SK-N-SH (cell line): ENCODE measurements at regions not wholly inside any gene's neighbourhood (a gene's known extent, or its start where the extent isn't known, plus 50 kb on each side); places are given as distances from the start of the nearest gene placed in this dataset.

ENCODE experiments used
- CTCF ChIA-PET: fragments of 300-600, 350-600 bp; formaldehyde crosslinking; extraction: SDS; loops from one replicate; lab custom pipeline; 2021; lab: Yijun Ruan, JAX
- POLR2A ChIA-PET: fragments of 350-600 bp; sonication (Branson Sonifier 250); formaldehyde crosslinking; extraction: SDS; loops from one replicate; lab custom pipeline; 2020; ENCODE audit warnings: antibody characterized with exemption, inconsistent platforms; lab: Yijun Ruan, JAX
- DNase-seq: peaks from one replicate; pipeline ENCODE4 v3.0.0; 2012
- H2AFZ ChIP-seq: fragments of 200-600 bp; sonication (generic); 2 replicates; pipeline ENCODE4 v1.8.1; 2016; ENCODE audit warnings: antibody characterized with exemption, mild to moderate bottlenecking, low read depth
- H3F3A ChIP-seq: fragments of 200-600 bp; sonication (generic); replicated peaks from 2 replicates; pipeline ENCODE3; 2016; ENCODE audit warnings: antibody characterized with exemption, mild to moderate bottlenecking; ENCODE audit not compliant: insufficient read depth
- H3K27ac ChIP-seq, 2 experiments: fragments of 200-500 bp in 1 of 2; fragments of 200-600 bp in 1 of 2; sonication (Bioruptor generic) in 1 of 2; sonication (generic), shearing (Covaris generic) in 1 of 2; 2 replicates each; pipeline versions ENCODE4 v1.5.1 to v1.6.1; 2014 to 2016; ENCODE audit warnings: low read depth in 2 of 2, inconsistent platforms in 1 of 2, low read length in 1 of 2, mild to moderate bottlenecking in 1 of 2, mixed read lengths in 1 of 2
- H3K27me3 ChIP-seq: fragments of 200-600 bp; sonication (generic), shearing (Covaris generic); 2 replicates; pipeline ENCODE4 v1.6.1; 2016; ENCODE audit warnings: mixed run types; ENCODE audit not compliant: insufficient read depth
- H3K36me3 ChIP-seq, 2 experiments: fragments of 200-500 bp in 1 of 2; fragments of 200-600 bp in 1 of 2; sonication (Bioruptor generic) in 1 of 2; sonication (generic) in 1 of 2; replicated peaks in 1 of 2; 2 replicates each; pipeline versions ENCODE3 to v1.5.1; 2014 to 2016; ENCODE audit warnings: low read length in 1 of 2, mild to moderate bottlenecking in 1 of 2; ENCODE audit not compliant: insufficient read depth in 2 of 2, control insufficient read depth in 1 of 2
- H3K4me1 ChIP-seq, 2 experiments: fragments of 200-500 bp in 1 of 2; fragments of 200-600 bp in 1 of 2; sonication (Bioruptor generic) in 1 of 2; sonication (generic), shearing (Covaris generic) in 1 of 2; 2 replicates each; pipeline versions ENCODE4 v1.5.1 to v1.6.1; 2014 to 2016; ENCODE audit warnings: low read depth in 1 of 2, low read length in 1 of 2, mixed run types in 1 of 2; ENCODE audit not compliant: insufficient read depth in 2 of 2, control insufficient read depth in 1 of 2
- H3K4me2 ChIP-seq: fragments of 200-600 bp; sonication (generic), shearing (Covaris generic); 2 replicates; pipeline ENCODE4 v1.6.1; 2017; ENCODE audit warnings: mixed run types
- H3K4me3 ChIP-seq, 2 experiments: fragments of 200-500 bp in 1 of 2; fragments of 200-600 bp in 1 of 2; sonication (Bioruptor generic) in 1 of 2; sonication (generic), shearing (Covaris generic) in 1 of 2; 2 replicates each; pipeline versions ENCODE4 v1.5.1 to v1.8.1; 2014 to 2016; ENCODE audit warnings: low read depth in 2 of 2, inconsistent platforms in 1 of 2, low read length in 1 of 2, mild to moderate bottlenecking in 1 of 2, mixed read lengths in 1 of 2, moderate library complexity in 1 of 2
- H3K79me2 ChIP-seq: fragments of 200-600 bp; sonication (generic); 2 replicates; pipeline ENCODE4 v1.8.1; 2017; ENCODE audit warnings: mild to moderate bottlenecking; ENCODE audit not compliant: insufficient read depth
- H3K9ac ChIP-seq: fragments of 200-600 bp; sonication (generic); 2 replicates; pipeline ENCODE4 v1.6.1; 2017; ENCODE audit warnings: mixed run types
- H3K9me2 ChIP-seq: fragments of 200-600 bp; sonication (generic); 2 replicates; pipeline ENCODE4 v1.6.1; 2017; ENCODE audit warnings: mixed run types
- H3K9me3 ChIP-seq: fragments of 200-600 bp; sonication (generic); 2 replicates; pipeline ENCODE4 v1.6.1; 2017; ENCODE audit warnings: mixed run types, mild to moderate bottlenecking, moderate library complexity
- H4K20me1 ChIP-seq: fragments of 200-600 bp; sonication (generic); 2 replicates; pipeline ENCODE4 v1.6.1; 2017; ENCODE audit warnings: mild to moderate bottlenecking, mixed run types; ENCODE audit not compliant: insufficient read depth
- CHD2 ChIP-seq: fragments of 150-350 bp; IDR thresholded peaks from 2 replicates; pipeline ENCODE4 v1.6.1; 2018; ENCODE audit warnings: low read length; ENCODE audit not compliant: partially characterized antibody
- CTCF ChIP-seq: fragments of 200-600 bp; sonication (generic); IDR thresholded peaks from 2 replicates; pipeline ENCODE4 v1.6.1; 2017; ENCODE audit warnings: antibody characterized with exemption, mild to moderate bottlenecking, moderate library complexity
- EP300 ChIP-seq, 2 experiments: IDR thresholded peaks; 2 replicates each; pipeline versions ENCODE4 v1.4.0 to v1.6.1; 2012; ENCODE audit warnings: borderline replicate concordance in 1 of 2, low read depth in 1 of 2, low read length in 1 of 2
- FOXM1 ChIP-seq: IDR thresholded peaks from 2 replicates; pipeline ENCODE4 v1.4.0; 2012; ENCODE audit warnings: low read depth, mild to moderate bottlenecking
- GABPA ChIP-seq: IDR thresholded peaks from 2 replicates; pipeline ENCODE4 v1.4.0; 2012; ENCODE audit warnings: low read depth, mild to moderate bottlenecking
- GATA2 ChIP-seq: sonication (generic); formaldehyde crosslinking; IDR thresholded peaks from 2 replicates; pipeline ENCODE4 v1.5.0; 2020; ENCODE audit warnings: mild to moderate bottlenecking, missing genetic modification reagents
- MEF2A ChIP-seq: IDR thresholded peaks from 2 replicates; pipeline ENCODE4 v1.4.0; 2012; ENCODE audit warnings: low read depth, borderline replicate concordance
- NFIC ChIP-seq: IDR thresholded peaks from 2 replicates; pipeline ENCODE4 v1.4.0; 2012; ENCODE audit warnings: borderline replicate concordance
- POLR2AphosphoS5 ChIP-seq: IDR thresholded peaks from 2 replicates; pipeline ENCODE4 v1.6.1; 2012; ENCODE audit warnings: low read depth, low read length
- RAD21 ChIP-seq: IDR thresholded peaks from 2 replicates; pipeline ENCODE4 v1.6.1; 2012; ENCODE audit warnings: mild to moderate bottlenecking, low read length
- SMC3 ChIP-seq: IDR thresholded peaks from 2 replicates; pipeline ENCODE4 v1.6.1; 2012; ENCODE audit warnings: low read depth, low read length, improper control_type of control experiment
- TAF1 ChIP-seq: IDR thresholded peaks from 2 replicates; pipeline ENCODE4 v1.6.1; 2012; ENCODE audit warnings: low read depth, mild to moderate bottlenecking, low read length, moderate library complexity, borderline replicate concordance
- YY1 ChIP-seq: IDR thresholded peaks from 2 replicates; pipeline ENCODE4 v1.4.0; 2012; ENCODE audit warnings: low read depth, mild to moderate bottlenecking
- WGBS: methylation state at CpG from one replicate; pipeline ENCODE4 v1.1.6; 2017; ENCODE audit warnings: low lambda C conversion rate; 5-methylcytosine and 5-hydroxymethylcytosine counted together
- TF ChIP-seq, protein P1 (sequence below): IDR thresholded peaks from 2 replicates; pipeline ENCODE4 v1.4.0; 2012; ENCODE audit warnings: low read depth, borderline replicate concordance

DNA sequence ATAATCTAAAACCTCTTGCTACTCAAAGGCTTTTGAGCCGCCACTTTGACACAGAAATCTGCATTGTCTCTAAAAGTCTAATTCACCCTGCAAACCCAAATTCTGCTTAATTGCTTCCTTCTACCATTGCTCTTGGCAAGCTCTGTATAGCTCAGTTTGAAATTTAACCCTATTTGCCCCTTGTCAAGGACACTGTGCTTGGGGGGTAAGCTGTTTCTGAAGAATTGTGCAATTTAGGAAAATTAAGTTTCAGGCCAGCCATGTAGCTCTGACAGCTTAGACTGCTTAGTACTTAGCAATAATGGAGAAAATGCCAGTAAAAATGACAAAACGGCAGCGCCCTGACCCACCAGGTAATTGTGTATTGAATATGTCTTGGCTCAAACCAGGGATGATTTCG, 282.2 kb downstream of the OLFM4 start:
- WGBS: 22% methylated on average over 4 of the region's 4 CpGs
- Histone ChIP-seq H3K9me2 (no peaks in the 10 kb centered on the region), H3K4me3 (no peak overlapping the region), H3K9me3 (no peaks in the 10 kb centered on the region), H3F3A (no peaks in the 10 kb centered on the region), H3K27ac (no peak overlapping the region), H3K79me2 (no peaks in the 10 kb centered on the region), H3K27me3 (no peaks in the 10 kb centered on the region), H3K36me3 (no peaks in the 10 kb centered on the region), H3K4me1 (no peaks in the 10 kb centered on the region), H2AFZ (no peak overlapping the region), H3K4me2 (no peak overlapping the region), H4K20me1 (no peaks in the 10 kb centered on the region), H3K9ac (no peak overlapping the region)
- POLR2A ChIA-PET: no interaction called here
- CTCF ChIA-PET: no interaction called here
- DNase-seq: no peak
- TF ChIP-seq EP300 (IDR thresholded peaks at IDR 0.05; ENCODE audit: borderline replicate concordance in 1 of 2, low read depth in 1 of 2, low read length in 1 of 2): no peak
- no peak for TF ChIP-seq MEF2A
- TF ChIP-seq, protein P1, sequence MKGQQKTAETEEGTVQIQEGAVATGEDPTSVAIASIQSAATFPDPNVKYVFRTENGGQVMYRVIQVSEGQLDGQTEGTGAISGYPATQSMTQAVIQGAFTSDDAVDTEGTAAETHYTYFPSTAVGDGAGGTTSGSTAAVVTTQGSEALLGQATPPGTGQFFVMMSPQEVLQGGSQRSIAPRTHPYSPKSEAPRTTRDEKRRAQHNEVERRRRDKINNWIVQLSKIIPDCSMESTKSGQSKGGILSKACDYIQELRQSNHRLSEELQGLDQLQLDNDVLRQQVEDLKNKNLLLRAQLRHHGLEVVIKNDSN: no peak
- no peak for TF ChIP-seq CHD2

GRCh38 chr13:53311561-53311960, 282.9 kb downstream of the OLFM4 start:
- Histone ChIP-seq H3K79me2 (no peaks in the 10 kb centered on the region), H3K9ac (no peak overlapping the region), H3K4me3 (no peak overlapping the region), H3K27ac (no peak overlapping the region), H2AFZ (no peak overlapping the region), H3K9me3 (no peaks in the 10 kb centered on the region), H3K36me3 (no peaks in the 10 kb centered on the region), H4K20me1 (no peaks in the 10 kb centered on the region), H3K9me2 (no peaks in the 10 kb centered on the region), H3K27me3 (no peaks in the 10 kb centered on the region), H3F3A (no peaks in the 10 kb centered on the region), H3K4me2 (no peak overlapping the region), H3K4me1 (no peaks in the 10 kb centered on the region)
- CTCF ChIA-PET: interaction anchor here (1.0 to 1.5 kb wide), 2 partner anchors 12 to 41 kb away, joined by 3 to 4 read pairs; no protein-coding TSS in a partner anchor
- TF ChIP-seq FOXM1: no peak
- no peak for TF ChIP-seq GATA2
- TF ChIP-seq CTCF: no peak
- TF ChIP-seq NFIC: no peak
- TF ChIP-seq YY1: no peak
- no peak for TF ChIP-seq POLR2AphosphoS5
- TF ChIP-seq RAD21: no peak
- no peak for TF ChIP-seq SMC3
- no peak for TF ChIP-seq GABPA
- no peak for TF ChIP-seq TAF1
- DNase-seq: no peak
- POLR2A ChIA-PET: no interaction called here
- WGBS: 0% methylated on average over 1 of the region's 1 CpG
